ENCODE measurements at regions not wholly inside any gene's neighbourhood (a gene's known extent, or its start where the extent isn't known, plus 50 kb on each side); places are given as distances from the start of the nearest gene placed in this dataset.

DNA sequence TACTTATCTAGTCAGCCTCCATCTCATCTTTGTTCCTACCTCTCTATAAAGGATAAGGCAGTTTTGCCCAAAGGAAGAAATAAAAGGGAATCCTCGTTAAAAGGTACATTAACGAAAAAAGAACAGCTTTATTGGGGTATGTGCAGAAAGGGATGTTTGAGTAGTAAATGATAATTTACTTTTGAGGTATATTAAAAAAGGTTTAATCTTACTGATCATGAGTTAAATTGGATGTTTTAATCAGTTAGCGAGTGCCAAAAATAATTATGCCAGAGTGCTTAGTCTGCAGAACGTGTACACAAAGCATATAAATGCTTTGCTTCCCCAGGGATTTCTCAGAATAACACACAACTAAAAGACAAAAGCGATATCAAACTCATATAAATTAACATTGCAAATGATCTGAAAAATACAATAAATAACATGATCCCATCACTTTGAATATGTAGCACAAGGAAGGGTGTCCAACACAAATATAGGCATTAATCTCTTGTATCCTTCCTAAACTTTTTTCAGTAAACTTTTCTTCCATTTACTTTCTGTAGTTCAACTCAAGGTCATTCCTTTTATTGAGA is 865.0 kb downstream of the NR2F1-AS1 start:
- Histone ChIP-seq H3K9me3 (no peaks in the 10 kb centered on the region), H3K4me1 (no peaks in the 10 kb centered on the region), H3K27me3 (ENCODE audit: insufficient read depth in 3 of 3, low read length in 2 of 3) (no peaks in the 10 kb centered on the region), H3K4me3 (no peak overlapping the region), H3K36me3 (ENCODE audit: insufficient read depth in 1 of 2, low read depth in 1 of 2) (no peaks in the 10 kb centered on the region), H3K27ac (no peak overlapping the region)
- ATAC-seq = no peak
- WGBS, 3 donors = 64 to 66% (median 65%) methylated on average over 5 of the region's 5 CpGs
- intact Hi-C loops (cut with DNase I) = no loop called here
- DNase-seq = no peak
- TF ChIP-seq, protein P1, sequence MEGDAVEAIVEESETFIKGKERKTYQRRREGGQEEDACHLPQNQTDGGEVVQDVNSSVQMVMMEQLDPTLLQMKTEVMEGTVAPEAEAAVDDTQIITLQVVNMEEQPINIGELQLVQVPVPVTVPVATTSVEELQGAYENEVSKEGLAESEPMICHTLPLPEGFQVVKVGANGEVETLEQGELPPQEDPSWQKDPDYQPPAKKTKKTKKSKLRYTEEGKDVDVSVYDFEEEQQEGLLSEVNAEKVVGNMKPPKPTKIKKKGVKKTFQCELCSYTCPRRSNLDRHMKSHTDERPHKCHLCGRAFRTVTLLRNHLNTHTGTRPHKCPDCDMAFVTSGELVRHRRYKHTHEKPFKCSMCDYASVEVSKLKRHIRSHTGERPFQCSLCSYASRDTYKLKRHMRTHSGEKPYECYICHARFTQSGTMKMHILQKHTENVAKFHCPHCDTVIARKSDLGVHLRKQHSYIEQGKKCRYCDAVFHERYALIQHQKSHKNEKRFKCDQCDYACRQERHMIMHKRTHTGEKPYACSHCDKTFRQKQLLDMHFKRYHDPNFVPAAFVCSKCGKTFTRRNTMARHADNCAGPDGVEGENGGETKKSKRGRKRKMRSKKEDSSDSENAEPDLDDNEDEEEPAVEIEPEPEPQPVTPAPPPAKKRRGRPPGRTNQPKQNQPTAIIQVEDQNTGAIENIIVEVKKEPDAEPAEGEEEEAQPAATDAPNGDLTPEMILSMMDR (IDR thresholded peaks at IDR 0.05) = no peak

DNA sequence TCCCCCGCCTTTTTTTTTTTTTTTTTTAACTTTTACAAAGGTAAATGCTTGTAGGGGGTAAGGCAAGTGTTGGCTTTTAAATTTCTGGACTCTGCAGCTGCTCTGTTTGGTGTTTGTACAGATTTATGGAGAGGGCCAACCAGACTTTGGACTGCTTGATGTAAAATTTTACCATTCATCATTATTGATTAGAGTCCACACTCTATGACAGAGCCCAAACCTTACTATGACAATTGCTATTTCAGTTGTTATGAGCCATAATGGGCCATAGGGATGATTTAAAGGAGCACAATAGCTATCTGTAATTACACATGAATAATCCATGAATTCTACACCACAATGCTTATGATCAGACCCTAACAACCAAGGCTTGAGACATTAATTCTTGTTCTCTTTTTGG is 867.2 kb downstream of the NR2F1-AS1 start:
- WGBS, 3 donors = 33 to 80% (median 73%) methylated on average over 1 of the region's 1 CpG
- DNase-seq (no peak), ATAC-seq (no peak)
- Histone ChIP-seq H3K36me3 (ENCODE audit: insufficient read depth in 1 of 2, low read depth in 1 of 2) (no peaks in the 10 kb centered on the region), H3K4me1 (no peaks in the 10 kb centered on the region), H3K9me3 (no peaks in the 10 kb centered on the region), H3K4me3 (no peak overlapping the region), H3K27ac (no peak overlapping the region), H3K27me3 (ENCODE audit: insufficient read depth in 3 of 3, low read length in 2 of 3) (no peaks in the 10 kb centered on the region)
- TF ChIP-seq, protein P1 (IDR thresholded peaks at IDR 0.05) = no peak
- intact Hi-C loops (cut with DNase I) = no loop called here

DNA sequence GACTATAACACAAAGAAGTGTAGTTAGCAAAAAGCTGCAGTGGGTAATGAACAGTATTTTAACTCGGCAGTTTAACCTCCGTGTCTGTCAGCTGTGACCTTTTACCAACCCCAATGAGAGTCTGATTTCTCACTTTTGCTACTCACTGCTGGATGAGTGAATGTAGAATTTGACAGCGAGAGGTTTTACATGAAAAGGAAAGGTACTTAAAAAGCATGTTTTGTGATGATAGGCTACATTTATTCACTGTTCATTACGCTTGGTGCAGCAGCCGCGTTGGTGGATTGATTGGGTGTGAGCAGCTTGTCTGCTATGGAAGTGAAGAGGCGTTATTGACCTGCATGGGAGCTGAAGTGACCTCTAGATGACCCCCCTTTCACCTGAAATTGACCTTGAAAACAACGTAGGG is 867.7 kb downstream of the NR2F1-AS1 start:
- Histone ChIP-seq H3K4me1 (no peaks in the 10 kb centered on the region), H3K27me3 (ENCODE audit: insufficient read depth in 3 of 3, low read length in 2 of 3) (no peaks in the 10 kb centered on the region), H3K4me3 (no peak overlapping the region), H3K36me3 (ENCODE audit: insufficient read depth in 1 of 2, low read depth in 1 of 2) (no peaks in the 10 kb centered on the region), H3K27ac (no peak overlapping the region), H3K9me3 (no peaks in the 10 kb centered on the region)
- intact Hi-C loops (cut with DNase I) = no loop called here
- TF ChIP-seq, protein P1 (IDR thresholded peaks at IDR 0.05) = no peak
- WGBS, 3 donors = 33 to 47% (median 34%) methylated on average over 8 of the region's 8 CpGs
- DNase-seq (no peak), ATAC-seq (no peak)

DNA sequence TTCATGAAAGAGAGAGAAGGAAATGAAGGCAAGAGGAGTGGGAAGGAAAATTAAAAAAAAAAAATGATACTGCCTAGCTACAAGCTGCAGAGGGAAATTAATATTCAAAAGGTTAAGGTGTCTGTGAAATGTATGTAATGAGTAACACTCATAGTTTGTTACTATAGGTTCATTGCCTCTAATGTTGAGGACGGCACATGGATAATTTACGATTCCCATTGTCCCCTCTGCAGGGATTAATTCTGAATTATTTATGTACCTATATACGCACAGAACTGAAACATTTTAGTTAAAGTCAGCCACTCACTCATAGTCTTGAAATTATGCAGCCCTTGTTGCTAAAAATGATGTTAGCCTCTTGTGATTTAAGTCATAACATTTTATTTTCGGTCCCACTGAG is 869.1 kb downstream of the NR2F1-AS1 start:
- DNase-seq (no peak), ATAC-seq (no peak)
- Histone ChIP-seq H3K9me3 (no peaks in the 10 kb centered on the region), H3K27me3 (ENCODE audit: insufficient read depth in 3 of 3, low read length in 2 of 3) (no peaks in the 10 kb centered on the region), H3K36me3 (ENCODE audit: insufficient read depth in 1 of 2, low read depth in 1 of 2) (no peaks in the 10 kb centered on the region), H3K27ac (no peak overlapping the region), H3K4me3 (no peak overlapping the region), H3K4me1 (no peaks in the 10 kb centered on the region)
- WGBS, 3 donors = 67 to 70% (median 67%) methylated on average over 4 of the region's 4 CpGs
- intact Hi-C loops (cut with DNase I) = no loop called here
- TF ChIP-seq, protein P1 (IDR thresholded peaks at IDR 0.05) = no peak

DNA sequence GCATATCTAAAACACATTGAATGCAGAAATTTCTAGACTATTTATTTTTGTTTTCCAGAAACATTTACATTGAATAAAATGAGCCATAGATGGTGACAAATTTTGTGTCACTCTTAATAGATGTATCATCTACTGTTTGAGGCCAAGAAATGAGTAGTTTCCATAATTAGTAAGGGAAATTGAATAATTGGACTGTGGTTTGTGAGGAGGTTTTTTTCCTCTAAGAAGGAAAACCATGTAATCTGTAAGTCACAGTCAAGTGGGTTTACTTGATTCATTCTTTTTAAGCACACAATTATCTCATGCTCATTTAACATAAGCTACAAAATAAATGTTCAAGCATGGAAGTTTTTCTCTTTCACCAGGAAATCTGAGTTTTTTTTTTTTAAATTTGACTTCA is 876.4 kb downstream of the NR2F1-AS1 start:
- DNase-seq (no peak), ATAC-seq (no peak)
- no peaks in the 10 kb centered on the region for H3K27me3 ChIP-seq (ENCODE audit: insufficient read depth in 3 of 3, low read length in 2 of 3)
- H3K36me3 ChIP-seq (ENCODE audit: insufficient read depth in 1 of 2, low read depth in 1 of 2) = no peaks in the 10 kb centered on the region
- H3K27ac ChIP-seq = no peak overlapping the region
- intact Hi-C loops (cut with DNase I) = no loop called here
- TF ChIP-seq, protein P1 (IDR thresholded peaks at IDR 0.05) = no peak
- H3K4me3 ChIP-seq = no peak overlapping the region
- no peaks in the 10 kb centered on the region for H3K4me1 ChIP-seq
- no peaks in the 10 kb centered on the region for H3K9me3 ChIP-seq
